Thyroid gland (tissue), 4 donors: ENCODE measurements at regions not wholly inside any gene's neighbourhood (a gene's known extent, or its start where the extent isn't known, plus 50 kb on each side); places are given as distances from the start of the nearest gene placed in this dataset.

Source experiments
- DNase-seq, 2 donors: peaks; one replicate each; pipeline ENCODE4 v3.0.0-alpha.2; 2019
- H3K27ac ChIP-seq, 3 donors: fragments of 200-600 bp; sonication (generic); 1 replicate in 2 of 3; 2 replicates in 1 of 3; pipeline ENCODE4 v1.5.1; 2016 to 2019; ENCODE audit warnings: mild to moderate bottlenecking in 1 of 3, moderate library complexity in 1 of 3
- H3K27me3 ChIP-seq: fragments of 200-600 bp; sonication (generic); one replicate; pipeline ENCODE4 v1.5.1; 2019
- H3K36me3 ChIP-seq, 2 donors: fragments of 200-600 bp; sonication (generic); one replicate each; pipeline ENCODE4 v1.5.1; 2016 to 2019
- H3K4me1 ChIP-seq, 2 donors: fragments of 200-600 bp; sonication (generic); one replicate each; pipeline ENCODE4 v1.5.1; 2017 to 2019
- H3K4me3 ChIP-seq, 3 donors: fragments of 200-600 bp; sonication (generic); replicated peaks in 1 of 3; 1 replicate in 2 of 3; 2 replicates in 1 of 3; pipeline ENCODE4 v1.5.1; 2016; ENCODE audit warnings: mild to moderate bottlenecking in 1 of 3
- H3K9me3 ChIP-seq: fragments of 200-600 bp; sonication (generic); one replicate; pipeline ENCODE4 v1.5.1; 2017
- POLR2A ChIP-seq, 2 donors: fragments of 450-650 bp; IDR thresholded peaks; one replicate each; pipeline ENCODE4 v1.6.1; 2017; ENCODE audit warnings: antibody characterized with exemption in 2 of 2, mild to moderate bottlenecking in 2 of 2, moderate library complexity in 1 of 2
- WGBS, 2 donors: methylation state at CpG; one replicate each; pipeline ENCODE4 v1.1.5; 2017; 5-methylcytosine and 5-hydroxymethylcytosine counted together
- intact Hi-C: fragments of 100-400 bp; cut with DNase I; formaldehyde crosslinking; loops from one replicate; pipeline ENCODE4 v1.15.1; 2023
- TF ChIP-seq, protein P1 (sequence below), 6 experiments: fragments of 200-600 bp in 3 of 6; fragments of 450-650 bp in 3 of 6; sonication (generic) in 3 of 6; IDR thresholded peaks; one replicate each; pipeline ENCODE4 v1.5.1; 2016 to 2019; ENCODE audit warnings: antibody characterized with exemption in 6 of 6, mild to moderate bottlenecking in 2 of 6, inconsistent platforms in 1 of 6, moderate library complexity in 1 of 6

DNA sequence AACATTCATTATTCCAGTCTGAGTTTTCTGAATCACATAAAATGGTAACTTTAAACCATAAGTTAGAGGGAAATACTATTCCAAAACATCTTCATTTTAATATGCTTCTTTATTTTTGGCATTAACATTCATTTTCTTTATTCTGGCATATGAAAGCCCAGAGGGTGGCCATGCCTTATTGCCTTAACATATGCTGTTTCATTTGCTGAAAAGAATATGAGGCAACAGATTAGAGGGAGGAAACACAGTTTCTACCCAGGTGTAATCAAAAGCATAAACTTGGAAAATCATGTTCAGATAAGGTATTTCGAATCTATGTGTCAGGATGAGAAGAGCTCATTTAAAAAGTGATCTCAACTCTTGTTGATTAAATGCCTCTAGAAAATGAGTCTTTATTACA lies 379.9 kb upstream of the DSEL start:
- H3K27me3 ChIP-seq, result no peaks in the 10 kb centered on the region
- no peak overlapping the region for H3K4me3 ChIP-seq
- no peak overlapping the region for H3K27ac ChIP-seq
- no peaks in the 10 kb centered on the region for H3K36me3 ChIP-seq
- WGBS, 2 donors, result 74 to 78% methylated on average over 1 of the region's 1 CpG
- TF ChIP-seq, protein P1, sequence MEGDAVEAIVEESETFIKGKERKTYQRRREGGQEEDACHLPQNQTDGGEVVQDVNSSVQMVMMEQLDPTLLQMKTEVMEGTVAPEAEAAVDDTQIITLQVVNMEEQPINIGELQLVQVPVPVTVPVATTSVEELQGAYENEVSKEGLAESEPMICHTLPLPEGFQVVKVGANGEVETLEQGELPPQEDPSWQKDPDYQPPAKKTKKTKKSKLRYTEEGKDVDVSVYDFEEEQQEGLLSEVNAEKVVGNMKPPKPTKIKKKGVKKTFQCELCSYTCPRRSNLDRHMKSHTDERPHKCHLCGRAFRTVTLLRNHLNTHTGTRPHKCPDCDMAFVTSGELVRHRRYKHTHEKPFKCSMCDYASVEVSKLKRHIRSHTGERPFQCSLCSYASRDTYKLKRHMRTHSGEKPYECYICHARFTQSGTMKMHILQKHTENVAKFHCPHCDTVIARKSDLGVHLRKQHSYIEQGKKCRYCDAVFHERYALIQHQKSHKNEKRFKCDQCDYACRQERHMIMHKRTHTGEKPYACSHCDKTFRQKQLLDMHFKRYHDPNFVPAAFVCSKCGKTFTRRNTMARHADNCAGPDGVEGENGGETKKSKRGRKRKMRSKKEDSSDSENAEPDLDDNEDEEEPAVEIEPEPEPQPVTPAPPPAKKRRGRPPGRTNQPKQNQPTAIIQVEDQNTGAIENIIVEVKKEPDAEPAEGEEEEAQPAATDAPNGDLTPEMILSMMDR (IDR thresholded peaks at IDR 0.05), result no peak
- TF ChIP-seq POLR2A (IDR thresholded peaks at IDR 0.05), result no peak
- no peaks in the 10 kb centered on the region for H3K9me3 ChIP-seq
- no peaks in the 10 kb centered on the region for H3K4me1 ChIP-seq
- intact Hi-C loops, result no loop called here
- no peak for DNase-seq

GRCh38 chr18:67893916-67894315 lies 377.4 kb upstream of the DSEL start:
- H3K9me3 ChIP-seq, result no peaks in the 10 kb centered on the region
- TF ChIP-seq, protein P1 (IDR thresholded peaks at IDR 0.05), result no peak
- no peak for TF ChIP-seq POLR2A (IDR thresholded peaks at IDR 0.05)
- 50 to 55% methylated on average over 3 of the region's 3 CpGs for WGBS, 2 donors
- intact Hi-C loops, result no loop called here
- H3K4me3 ChIP-seq, result no peak overlapping the region
- no peaks in the 10 kb centered on the region for H3K4me1 ChIP-seq
- H3K27me3 ChIP-seq, result no peaks in the 10 kb centered on the region
- no peak for DNase-seq
- H3K27ac ChIP-seq, result no peak overlapping the region
- H3K36me3 ChIP-seq, result no peaks in the 10 kb centered on the region

- Histone ChIP-seq H3K36me3 (no peaks in the 10 kb centered on the region), H3K9me3 (no peaks in the 10 kb centered on the region), H3K4me3 (no peak overlapping the region), H3K27me3 (no peaks in the 10 kb centered on the region), H3K4me1 (no peaks in the 10 kb centered on the region), H3K27ac (no peak overlapping the region)
- intact Hi-C loops, result no loop called here
- TF ChIP-seq, protein P1 (IDR thresholded peaks at IDR 0.05), result no peak
- no peak for TF ChIP-seq POLR2A (IDR thresholded peaks at IDR 0.05)
- 28 to 31% methylated on average over 3 of the region's 3 CpGs for WGBS, 2 donors
- no peak for DNase-seq
These were observed 360.4 kb upstream of the DSEL start for GRCh38 chr18:67876871-67877270.

GRCh38 chr18:67875944-67876343 lies 359.4 kb upstream of the DSEL start:
- DNase-seq, result no peak
- H3K9me3 ChIP-seq, result no peaks in the 10 kb centered on the region
- 84 to 85% methylated on average over 1 of the region's 1 CpG for WGBS, 2 donors
- no peaks in the 10 kb centered on the region for H3K36me3 ChIP-seq
- intact Hi-C loops, result no loop called here
- H3K4me3 ChIP-seq, result no peak overlapping the region
- no peaks in the 10 kb centered on the region for H3K27me3 ChIP-seq
- no peaks in the 10 kb centered on the region for H3K4me1 ChIP-seq
- TF ChIP-seq POLR2A (IDR thresholded peaks at IDR 0.05), result no peak
- TF ChIP-seq, protein P1 (IDR thresholded peaks at IDR 0.05), result no peak
- H3K27ac ChIP-seq, result no peak overlapping the region

GRCh38 chr18:67875060-67875459 lies 358.5 kb upstream of the DSEL start:
- no peaks in the 10 kb centered on the region for H3K4me1 ChIP-seq
- intact Hi-C loops, result no loop called here
- no peaks in the 10 kb centered on the region for H3K36me3 ChIP-seq
- no peaks in the 10 kb centered on the region for H3K27me3 ChIP-seq
- H3K4me3 ChIP-seq, result no peak overlapping the region
- no peaks in the 10 kb centered on the region for H3K9me3 ChIP-seq
- TF ChIP-seq POLR2A (IDR thresholded peaks at IDR 0.05), result no peak
- TF ChIP-seq, protein P1 (IDR thresholded peaks at IDR 0.05), result no peak
- no peak for DNase-seq
- 85 to 89% methylated on average over 1 of the region's 1 CpG for WGBS, 2 donors
- H3K27ac ChIP-seq, result no peak overlapping the region
